Ascending aorta (tissue), 2 donors: ENCODE measurements at regions not wholly inside any gene's neighbourhood (a gene's known extent, or its start where the extent isn't known, plus 50 kb on each side); places are given as distances from the start of the nearest gene placed in this dataset.

Source experiments
- DNase-seq, 2 donors: peaks; one replicate each; pipeline ENCODE4 v3.0.0-alpha.2; 2019; ENCODE audit warnings: low spot score in 2 of 2
- H3K27ac ChIP-seq, 2 donors: fragments of 200-600 bp; sonication (generic); one replicate each; pipeline ENCODE4 v1.5.1; 2016 to 2017; ENCODE audit warnings: mild to moderate bottlenecking in 1 of 2
- H3K27me3 ChIP-seq: fragments of 200-600 bp; sonication (generic); one replicate; pipeline ENCODE4 v1.5.1; 2017
- H3K36me3 ChIP-seq, 2 donors: fragments of 200-600 bp; sonication (generic); one replicate each; pipeline ENCODE4 v1.5.1; 2016
- H3K4me1 ChIP-seq, 2 donors: fragments of 200-600 bp; sonication (generic); one replicate each; pipeline ENCODE4 v1.5.1; 2016 to 2017; ENCODE audit warnings: mild to moderate bottlenecking in 1 of 2
- H3K4me3 ChIP-seq, 2 donors: fragments of 200-600 bp; sonication (generic); one replicate each; pipeline ENCODE4 v1.5.1; 2016 to 2017; ENCODE audit warnings: mild to moderate bottlenecking in 1 of 2
- H3K9me3 ChIP-seq, 2 donors: fragments of 200-600 bp; sonication (generic); one replicate each; pipeline ENCODE4 v1.5.1; 2016
- intact Hi-C: fragments of 100-400 bp; cut with DNase I; formaldehyde crosslinking; loops from one replicate; pipeline ENCODE4 v1.15.1; 2023
- TF ChIP-seq, protein P1 (sequence below), 3 experiments: fragments of 200-600 bp in 2 of 3; fragments of 450-650 bp in 1 of 3; sonication (generic) in 2 of 3; IDR thresholded peaks; one replicate each; pipeline ENCODE4 v1.5.1; 2016 to 2019; ENCODE audit warnings: antibody characterized with exemption in 3 of 3, mild to moderate bottlenecking in 1 of 3, moderate library complexity in 1 of 3

DNA sequence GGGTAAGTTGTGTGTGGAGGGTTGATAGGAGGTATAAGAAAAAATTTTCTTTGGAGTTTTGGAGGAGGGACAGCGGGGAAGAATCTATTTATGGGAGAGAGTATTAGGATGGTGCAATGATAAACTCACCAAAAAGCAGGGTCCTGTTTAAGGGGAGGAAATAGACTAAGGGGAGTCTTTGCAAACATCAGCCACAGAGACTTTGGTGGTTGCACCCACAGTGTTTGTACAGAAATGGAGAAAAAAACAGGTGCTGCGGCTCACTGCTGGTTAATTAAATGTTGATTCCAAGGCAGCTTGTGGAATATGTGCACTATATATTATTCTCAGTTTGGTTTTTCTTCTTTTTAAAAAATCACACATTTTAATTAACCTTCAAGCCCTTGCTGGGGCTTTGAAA, 182.1 kb downstream of the NECTIN3 start:
- intact Hi-C loops, result no loop called here
- no peak for DNase-seq
- Histone ChIP-seq H3K9me3 (no peaks in the 10 kb centered on the region), H3K4me3 (no peak overlapping the region), H3K27ac (no peak overlapping the region), H3K36me3 (no peaks in the 10 kb centered on the region), H3K27me3 (no peaks in the 10 kb centered on the region), H3K4me1 (no peaks in the 10 kb centered on the region)
- TF ChIP-seq, protein P1, sequence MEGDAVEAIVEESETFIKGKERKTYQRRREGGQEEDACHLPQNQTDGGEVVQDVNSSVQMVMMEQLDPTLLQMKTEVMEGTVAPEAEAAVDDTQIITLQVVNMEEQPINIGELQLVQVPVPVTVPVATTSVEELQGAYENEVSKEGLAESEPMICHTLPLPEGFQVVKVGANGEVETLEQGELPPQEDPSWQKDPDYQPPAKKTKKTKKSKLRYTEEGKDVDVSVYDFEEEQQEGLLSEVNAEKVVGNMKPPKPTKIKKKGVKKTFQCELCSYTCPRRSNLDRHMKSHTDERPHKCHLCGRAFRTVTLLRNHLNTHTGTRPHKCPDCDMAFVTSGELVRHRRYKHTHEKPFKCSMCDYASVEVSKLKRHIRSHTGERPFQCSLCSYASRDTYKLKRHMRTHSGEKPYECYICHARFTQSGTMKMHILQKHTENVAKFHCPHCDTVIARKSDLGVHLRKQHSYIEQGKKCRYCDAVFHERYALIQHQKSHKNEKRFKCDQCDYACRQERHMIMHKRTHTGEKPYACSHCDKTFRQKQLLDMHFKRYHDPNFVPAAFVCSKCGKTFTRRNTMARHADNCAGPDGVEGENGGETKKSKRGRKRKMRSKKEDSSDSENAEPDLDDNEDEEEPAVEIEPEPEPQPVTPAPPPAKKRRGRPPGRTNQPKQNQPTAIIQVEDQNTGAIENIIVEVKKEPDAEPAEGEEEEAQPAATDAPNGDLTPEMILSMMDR (IDR thresholded peaks at IDR 0.05), result no peak

- H3K4me1 ChIP-seq, result no peaks in the 10 kb centered on the region
- H3K36me3 ChIP-seq, result no peaks in the 10 kb centered on the region
- no peaks in the 10 kb centered on the region for H3K9me3 ChIP-seq
- H3K4me3 ChIP-seq, result no peak overlapping the region
- no peak overlapping the region for H3K27ac ChIP-seq
- no peak for DNase-seq
- intact Hi-C loops, result no loop called here
- TF ChIP-seq, protein P1 (IDR thresholded peaks at IDR 0.05), result no peak
- H3K27me3 ChIP-seq, result no peaks in the 10 kb centered on the region
Observed at GRCh38 chr3:111260878-111261277, 189.3 kb downstream of the NECTIN3 start.

GRCh38 chr3:111269777-111270176, 198.2 kb downstream of the NECTIN3 start:
- H3K36me3 ChIP-seq, result no peaks in the 10 kb centered on the region
- H3K4me3 ChIP-seq, result no peak overlapping the region
- H3K27me3 ChIP-seq, result no peaks in the 10 kb centered on the region
- H3K4me1 ChIP-seq, result no peaks in the 10 kb centered on the region
- no peak overlapping the region for H3K27ac ChIP-seq
- TF ChIP-seq, protein P1 (IDR thresholded peaks at IDR 0.05), result no peak
- intact Hi-C loops, result no loop called here
- no peaks in the 10 kb centered on the region for H3K9me3 ChIP-seq
- DNase-seq, result no peak

- H3K27me3 ChIP-seq, result no peaks in the 10 kb centered on the region
- H3K4me3 ChIP-seq, result no peak overlapping the region
- intact Hi-C loops, result no loop called here
- H3K27ac ChIP-seq, result no peak overlapping the region
- H3K36me3 ChIP-seq, result no peaks in the 10 kb centered on the region
- no peaks in the 10 kb centered on the region for H3K9me3 ChIP-seq
- DNase-seq, result no peak
- H3K4me1 ChIP-seq, result no peaks in the 10 kb centered on the region
- TF ChIP-seq, protein P1 (IDR thresholded peaks at IDR 0.05), result no peak
Observed at GRCh38 chr3:111277226-111277625, 205.6 kb downstream of the NECTIN3 start.

DNA sequence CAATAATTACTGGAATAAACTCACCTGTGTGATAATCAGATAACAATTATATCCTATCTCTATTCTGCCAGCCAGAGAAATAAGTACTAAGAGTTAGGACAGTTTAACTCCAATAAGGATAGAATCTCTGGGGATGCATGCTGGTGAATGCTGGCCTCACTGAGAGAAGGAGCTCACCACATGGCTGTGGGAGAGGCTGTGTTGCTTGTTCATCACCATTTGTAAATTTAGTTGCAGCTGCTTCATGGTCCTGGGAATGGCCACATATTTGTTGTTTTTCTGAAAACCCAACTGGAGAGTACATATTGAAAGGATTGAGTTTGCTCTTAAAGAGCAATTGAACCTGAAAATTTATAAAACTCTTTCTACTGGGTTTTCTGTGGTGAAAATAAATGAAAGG, 207.3 kb downstream of the NECTIN3 start:
- intact Hi-C loops, result no loop called here
- Histone ChIP-seq H3K4me1 (no peaks in the 10 kb centered on the region), H3K27me3 (no peaks in the 10 kb centered on the region), H3K27ac (no peak overlapping the region), H3K4me3 (no peak overlapping the region), H3K36me3 (no peaks in the 10 kb centered on the region), H3K9me3 (no peaks in the 10 kb centered on the region)
- no peak for DNase-seq
- TF ChIP-seq, protein P1 (IDR thresholded peaks at IDR 0.05), result no peak

DNA sequence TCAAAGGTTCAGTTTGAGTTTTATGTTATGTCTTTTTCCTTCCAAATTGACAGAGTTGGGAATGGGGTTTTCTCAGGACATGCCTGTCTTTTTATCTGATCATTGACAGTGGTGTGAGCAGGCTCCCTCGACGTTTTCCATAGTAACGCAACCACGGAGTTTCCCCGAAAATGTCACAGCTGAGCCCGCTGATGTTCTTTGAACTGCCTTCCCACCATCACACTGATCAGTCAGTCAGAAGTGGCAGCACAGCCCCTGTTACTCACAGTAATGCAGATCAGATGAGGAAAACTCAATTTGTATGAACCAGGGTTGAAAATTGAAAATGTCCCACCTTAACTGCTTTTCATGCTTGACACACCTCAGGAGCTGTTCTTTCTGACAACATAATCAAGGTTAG, 210.4 kb downstream of the NECTIN3 start:
- Histone ChIP-seq H3K9me3 (no peaks in the 10 kb centered on the region), H3K4me3 (no peak overlapping the region), H3K27me3 (no peaks in the 10 kb centered on the region), H3K4me1 (no peaks in the 10 kb centered on the region), H3K27ac (no peak overlapping the region), H3K36me3 (no peaks in the 10 kb centered on the region)
- TF ChIP-seq, protein P1 (IDR thresholded peaks at IDR 0.05), result no peak
- no peak for DNase-seq
- intact Hi-C loops, result no loop called here
